PC-9 (cell line): ENCODE measurements at regions not wholly inside any gene's neighbourhood (a gene's known extent, or its start where the extent isn't known, plus 50 kb on each side); places are given as distances from the start of the nearest gene placed in this dataset.

Experiments
- CTCF ChIP-seq: fragments of 200-600 bp; sonication (generic); conservative IDR thresholded peaks from 2 replicates; pipeline ENCODE4 v1.6.1; 2017; ENCODE audit warnings: mixed run types, antibody characterized with exemption, mild to moderate bottlenecking, moderate library complexity
- EZH2 ChIP-seq: fragments of 200-600 bp; sonication (generic); IDR thresholded peaks from 2 replicates; pipeline ENCODE4 v1.8.0; 2017; ENCODE audit warnings: antibody characterized with exemption, low read depth

DNA sequence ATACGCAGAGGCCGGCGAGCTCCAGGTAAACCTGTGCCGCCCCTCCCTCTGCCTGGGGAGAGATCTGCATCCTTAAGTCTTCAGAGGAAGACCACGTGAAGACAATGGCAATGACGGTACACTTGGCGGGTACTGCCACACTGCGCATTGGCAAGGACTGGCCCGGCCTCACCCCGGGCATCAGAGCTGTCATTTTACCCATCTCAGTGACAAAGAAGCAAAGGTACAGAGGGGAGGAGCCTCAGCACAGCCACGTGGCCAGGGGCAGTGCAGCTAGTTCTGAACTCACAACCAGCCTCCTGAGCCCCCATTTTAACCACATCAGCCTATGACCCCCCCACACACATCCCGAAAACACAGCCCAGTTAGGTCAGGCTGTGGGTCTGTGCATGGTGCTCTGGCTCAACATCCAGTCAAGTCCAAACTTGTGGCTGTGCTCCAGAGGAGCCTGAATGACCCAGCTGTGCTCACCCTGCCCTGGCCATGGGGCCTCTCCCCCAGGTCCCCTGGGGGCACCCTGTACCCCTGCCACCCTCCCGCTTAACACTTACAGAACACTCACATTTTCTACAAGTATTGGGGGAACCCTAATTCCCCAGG, 80.6 kb downstream of the C16orf95 start:
- TF ChIP-seq CTCF (no peak), EZH2 (no peak)
